Gastroesophageal sphincter (tissue), 4 donors: ENCODE measurements at regions not wholly inside any gene's neighbourhood (a gene's known extent, or its start where the extent isn't known, plus 50 kb on each side); places are given as distances from the start of the nearest gene placed in this dataset.

Experiments used
- ATAC-seq: fragments of 150-250 bp; one replicate; pipeline ENCODE4 v1.9.1; 2016; ENCODE audit warnings: mild to moderate bottlenecking, moderate library complexity
- H3K27ac ChIP-seq, 4 donors: fragments of 200-600 bp; sonication (generic) in 3 of 4; 1 replicate in 3 of 4; 2 replicates in 1 of 4; pipeline ENCODE4 v1.5.1; 2016 to 2019
- H3K27me3 ChIP-seq: fragments of 200-600 bp; sonication (generic); one replicate; pipeline ENCODE4 v1.5.1; 2019
- H3K36me3 ChIP-seq, 2 donors: fragments of 200-600 bp; sonication (generic); one replicate each; pipeline ENCODE4 v1.5.1; 2019; ENCODE audit warnings: control low read depth in 1 of 2
- H3K4me1 ChIP-seq, 3 donors: fragments of 200-600 bp; sonication (generic); 1 replicate in 2 of 3; 2 replicates in 1 of 3; pipeline ENCODE4 v1.5.1; 2016 to 2019; ENCODE audit warnings: control low read depth in 2 of 3
- H3K4me3 ChIP-seq, 2 donors: fragments of 200-600 bp; sonication (generic); one replicate each; pipeline ENCODE4 v1.5.1; 2019; ENCODE audit warnings: mild to moderate bottlenecking in 1 of 2, moderate library complexity in 1 of 2
- H3K9me3 ChIP-seq, 3 donors: fragments of 200-600 bp; sonication (generic); one replicate each; pipeline ENCODE4 v1.5.1; 2017 to 2019; ENCODE audit warnings: control low read depth in 2 of 3
- EP300 ChIP-seq: sonication (generic); formaldehyde crosslinking; IDR thresholded peaks from one replicate; pipeline ENCODE4 v1.6.1; 2017; ENCODE audit warnings: antibody characterized with exemption, mild to moderate bottlenecking
- POLR2A ChIP-seq, 2 donors: fragments of 450-650 bp; IDR thresholded peaks; one replicate each; pipeline ENCODE4 v1.6.1; 2017; ENCODE audit warnings: antibody characterized with exemption in 2 of 2, mild to moderate bottlenecking in 2 of 2, moderate library complexity in 1 of 2
- POLR2AphosphoS5 ChIP-seq: sonication (generic); formaldehyde crosslinking; IDR thresholded peaks from one replicate; pipeline ENCODE4 v1.6.1; 2017; ENCODE audit warnings: antibody characterized with exemption
- WGBS, 2 donors: methylation state at CpG; one replicate each; pipeline ENCODE4 v1.1.5; 2018; ENCODE audit warnings: low coverage in 1 of 2; 5-methylcytosine and 5-hydroxymethylcytosine counted together
- TF ChIP-seq, protein P1 (sequence below), 4 experiments: fragments of 200-600 bp in 2 of 4; fragments of 450-650 bp in 2 of 4; sonication (generic) in 1 of 4; IDR thresholded peaks; one replicate each; pipeline ENCODE4 v1.5.1; 2017 to 2019; ENCODE audit warnings: antibody characterized with exemption in 4 of 4, mild to moderate bottlenecking in 2 of 4, moderate library complexity in 2 of 4

DNA sequence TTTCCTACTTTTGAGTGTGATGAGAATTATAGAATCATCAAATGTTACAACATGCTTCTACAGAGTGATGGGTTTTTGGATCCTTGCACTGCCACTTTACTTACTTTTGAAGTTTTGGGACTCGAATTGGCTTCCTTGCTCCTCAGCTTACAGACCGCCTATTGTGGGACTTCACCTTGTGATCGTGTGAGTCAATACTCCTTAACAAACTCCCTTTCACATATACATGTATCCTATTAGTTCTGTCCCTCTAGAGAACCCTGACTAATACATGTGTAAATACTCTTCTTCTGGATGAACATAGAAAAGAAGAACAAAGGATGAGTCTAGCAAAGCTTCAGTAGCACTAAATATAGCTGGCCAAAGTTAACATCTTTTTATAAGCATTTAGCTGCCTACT, 98.7 kb upstream of the PDE4D start:
- ATAC-seq: no peak
- no peak overlapping the region for H3K4me3 ChIP-seq
- H3K9me3 ChIP-seq: no peaks in the 10 kb centered on the region
- H3K27me3 ChIP-seq: no peaks in the 10 kb centered on the region
- TF ChIP-seq EP300: no peak
- TF ChIP-seq POLR2AphosphoS5: no peak
- TF ChIP-seq, protein P1, sequence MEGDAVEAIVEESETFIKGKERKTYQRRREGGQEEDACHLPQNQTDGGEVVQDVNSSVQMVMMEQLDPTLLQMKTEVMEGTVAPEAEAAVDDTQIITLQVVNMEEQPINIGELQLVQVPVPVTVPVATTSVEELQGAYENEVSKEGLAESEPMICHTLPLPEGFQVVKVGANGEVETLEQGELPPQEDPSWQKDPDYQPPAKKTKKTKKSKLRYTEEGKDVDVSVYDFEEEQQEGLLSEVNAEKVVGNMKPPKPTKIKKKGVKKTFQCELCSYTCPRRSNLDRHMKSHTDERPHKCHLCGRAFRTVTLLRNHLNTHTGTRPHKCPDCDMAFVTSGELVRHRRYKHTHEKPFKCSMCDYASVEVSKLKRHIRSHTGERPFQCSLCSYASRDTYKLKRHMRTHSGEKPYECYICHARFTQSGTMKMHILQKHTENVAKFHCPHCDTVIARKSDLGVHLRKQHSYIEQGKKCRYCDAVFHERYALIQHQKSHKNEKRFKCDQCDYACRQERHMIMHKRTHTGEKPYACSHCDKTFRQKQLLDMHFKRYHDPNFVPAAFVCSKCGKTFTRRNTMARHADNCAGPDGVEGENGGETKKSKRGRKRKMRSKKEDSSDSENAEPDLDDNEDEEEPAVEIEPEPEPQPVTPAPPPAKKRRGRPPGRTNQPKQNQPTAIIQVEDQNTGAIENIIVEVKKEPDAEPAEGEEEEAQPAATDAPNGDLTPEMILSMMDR (IDR thresholded peaks at IDR 0.05): no peak
- no peaks in the 10 kb centered on the region for H3K4me1 ChIP-seq
- WGBS, 2 donors: 83 to 85% methylated on average over 3 of the region's 3 CpGs
- H3K27ac ChIP-seq: no peak overlapping the region
- H3K36me3 ChIP-seq: no peaks in the 10 kb centered on the region

- TF ChIP-seq, protein P1 (IDR thresholded peaks at IDR 0.05): no peak
- TF ChIP-seq EP300 (no peak), POLR2A (IDR thresholded peaks at IDR 0.05) (no peak), POLR2AphosphoS5 (no peak)
- Histone ChIP-seq H3K27me3 (no peaks in the 10 kb centered on the region), H3K36me3 (no peaks in the 10 kb centered on the region), H3K4me1 (no peaks in the 10 kb centered on the region), H3K27ac (no peak overlapping the region), H3K9me3 (no peaks in the 10 kb centered on the region), H3K4me3 (no peak overlapping the region)
- ATAC-seq: no peak
- 89 to 100% methylated on average over 2 to 7 of the region's 7 CpGs for WGBS, 2 donors
Observed at GRCh38 chr5:59988396-59988795, 94.9 kb upstream of the PDE4D start.

DNA sequence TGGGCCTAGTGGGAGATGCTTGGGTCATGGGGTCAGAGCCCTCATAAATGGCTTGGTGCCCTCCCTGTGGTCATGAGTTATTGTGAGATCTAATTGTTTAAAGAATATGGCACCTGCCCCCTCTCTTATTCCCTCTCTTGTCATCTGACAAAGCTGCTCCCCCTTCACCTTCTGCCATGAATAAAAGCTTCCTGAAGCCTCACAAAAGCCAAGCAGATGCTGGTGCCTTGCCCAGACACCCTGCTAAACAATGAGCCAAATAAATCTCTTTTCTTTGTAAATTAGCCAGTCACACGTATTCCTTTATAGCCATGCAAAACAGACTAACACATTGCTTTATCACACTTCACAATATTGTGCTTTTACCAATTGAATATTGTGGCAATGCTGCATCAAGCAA, 82.8 kb upstream of the PDE4D start:
- Histone ChIP-seq H3K27me3 (no peaks in the 10 kb centered on the region), H3K4me1 (no peaks in the 10 kb centered on the region), H3K9me3 (peaks cover 0 to 4% (median 0%) of the 10 kb centered on the region in 3 donors), H3K4me3 (no peak overlapping the region), H3K27ac (no peak overlapping the region), H3K36me3 (no peaks in the 10 kb centered on the region)
- 71 to 89% methylated on average over 1 of the region's 1 CpG for WGBS, 2 donors
- TF ChIP-seq POLR2A (IDR thresholded peaks at IDR 0.05): no peak
- TF ChIP-seq, protein P1 (IDR thresholded peaks at IDR 0.05): no peak
- TF ChIP-seq POLR2AphosphoS5: no peak
- no peak for TF ChIP-seq EP300
- no peak for ATAC-seq

GRCh38 chr5:59972043-59972442, 78.5 kb upstream of the PDE4D start:
- H3K36me3 ChIP-seq: no peaks in the 10 kb centered on the region
- WGBS, 2 donors: 67 to 100% methylated on average over 1 of the region's 1 CpG
- TF ChIP-seq EP300 (no peak), POLR2AphosphoS5 (no peak), POLR2A (IDR thresholded peaks at IDR 0.05) (no peak)
- TF ChIP-seq, protein P1 (IDR thresholded peaks at IDR 0.05): no peak
- H3K27ac ChIP-seq: no peak overlapping the region
- H3K4me1 ChIP-seq: no peaks in the 10 kb centered on the region
- H3K9me3 ChIP-seq: no peaks in the 10 kb centered on the region
- ATAC-seq: no peak
- no peak overlapping the region for H3K4me3 ChIP-seq
- H3K27me3 ChIP-seq: no peaks in the 10 kb centered on the region

DNA sequence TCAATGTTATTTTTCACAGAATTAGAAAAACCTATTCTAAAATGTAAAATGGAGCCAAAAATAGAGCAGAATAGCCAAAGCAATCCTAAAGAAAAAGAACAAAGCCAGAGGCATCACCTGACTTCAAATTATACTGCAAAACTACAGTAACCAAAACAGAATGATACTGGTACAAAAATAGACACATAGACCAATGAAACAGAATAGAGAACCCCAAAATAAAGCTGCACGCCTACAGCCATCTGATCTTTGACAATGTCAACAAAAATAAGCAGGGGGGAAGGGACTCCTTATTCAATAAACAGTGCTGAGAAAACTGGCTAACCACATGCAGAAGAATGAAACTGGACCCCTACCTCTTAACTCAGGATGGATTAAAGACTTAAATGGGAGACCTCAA, 65.8 kb upstream of the PDE4D start:
- Histone ChIP-seq H3K4me1 (peaks cover 0 to 5% (median 0%) of the 10 kb centered on the region in 3 donors), H3K27ac (no peak overlapping the region), H3K36me3 (no peaks in the 10 kb centered on the region), H3K9me3 (no peaks in the 10 kb centered on the region), H3K27me3 (no peaks in the 10 kb centered on the region), H3K4me3 (no peak overlapping the region)
- no peak for ATAC-seq
- TF ChIP-seq POLR2A (IDR thresholded peaks at IDR 0.05): no peak
- TF ChIP-seq POLR2AphosphoS5: no peak
- TF ChIP-seq, protein P1 (IDR thresholded peaks at IDR 0.05): no peak
- no peak for TF ChIP-seq EP300
- WGBS, 2 donors: 71 to 93% methylated on average over 1 of the region's 1 CpG
